GM03348 (cell line): ENCODE measurements at regions not wholly inside any gene's neighbourhood (a gene's known extent, or its start where the extent isn't known, plus 50 kb on each side); places are given as distances from the start of the nearest gene placed in this dataset.

Source experiments
- DNase-seq: peaks from one replicate; pipeline ENCODE4 v3.0.0; 2012; ENCODE audit warnings: low spot score

- peak; percentile 24 for DNase-seq
Observed at GRCh38 chr2:67974559-67975430, 88.0 kb downstream of the C1D start.

GRCh38 chr2:67977464-67977863, 85.3 kb downstream of the C1D start:
- no peak for DNase-seq

GRCh38 chr2:67982956-67983355, 79.8 kb downstream of the C1D start:
- peak; percentile 24 for DNase-seq

GRCh38 chr2:67984600-67984999, 78.2 kb downstream of the C1D start:
- DNase-seq: no peak

- DNase-seq: no peak
Observed at GRCh38 chr2:67985586-67985985, 77.2 kb downstream of the C1D start.

- DNase-seq: no peak
Observed at GRCh38 chr2:67986258-67986657, 76.5 kb downstream of the C1D start.
